NCI-H2107 treated with DMSO at 0.1 percent for 48 hours (cell line): ENCODE measurements at regions not wholly inside any gene's neighbourhood (a gene's known extent, or its start where the extent isn't known, plus 50 kb on each side); places are given as distances from the start of the nearest gene placed in this dataset.

ENCODE experiments used
- DNase-seq: peaks from one replicate; lab custom pipeline; 2025; ENCODE audit not compliant: unreplicated experiment; lab: John Stamatoyannopoulos, UW

GRCh38 chr6:139648430-139649000, 274.1 kb upstream of the CITED2 start:
- no peak for DNase-seq

GRCh38 chr6:139647841-139648240, 273.4 kb upstream of the CITED2 start:
- DNase-seq, result no peak

DNA sequence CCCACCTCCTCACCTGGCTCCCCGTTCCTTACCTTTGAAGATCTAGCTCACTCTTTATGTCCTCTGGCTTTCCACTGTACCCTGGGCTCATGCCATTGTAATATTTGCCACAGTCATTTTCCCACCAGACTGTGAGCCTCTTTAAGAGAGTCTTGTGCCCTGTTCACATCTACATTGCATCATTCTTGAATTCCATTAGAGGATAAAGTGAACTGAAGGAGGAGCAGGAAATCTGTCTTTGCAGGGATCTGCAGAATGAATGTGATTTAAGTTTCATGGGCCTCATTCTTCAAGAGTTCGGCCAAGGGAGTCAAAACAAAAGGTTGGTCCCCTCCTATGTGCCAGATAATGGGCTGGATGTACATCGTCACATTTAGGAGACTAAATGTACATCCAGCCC, 272.6 kb upstream of the CITED2 start:
- DNase-seq, result no peak

DNA sequence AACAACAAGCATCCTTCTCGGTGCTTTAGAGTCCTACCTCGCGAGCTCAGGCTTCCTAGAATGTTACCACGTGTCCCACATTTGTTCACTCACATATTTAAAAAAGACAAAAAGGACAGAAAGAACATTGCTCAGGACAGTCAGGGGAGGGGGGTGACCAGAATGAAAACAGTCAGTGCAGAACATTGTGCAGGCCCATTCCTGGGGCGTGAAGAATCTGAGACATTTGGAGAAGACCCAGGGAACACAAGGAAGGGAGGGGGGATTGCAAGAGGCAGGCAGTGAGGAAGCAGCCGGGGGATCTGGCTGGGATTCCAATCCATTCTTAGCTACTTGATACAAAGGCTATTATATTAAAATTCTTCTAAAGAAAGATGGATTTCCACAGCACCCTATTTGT, 270.4 kb upstream of the CITED2 start:
- no peak for DNase-seq

DNA sequence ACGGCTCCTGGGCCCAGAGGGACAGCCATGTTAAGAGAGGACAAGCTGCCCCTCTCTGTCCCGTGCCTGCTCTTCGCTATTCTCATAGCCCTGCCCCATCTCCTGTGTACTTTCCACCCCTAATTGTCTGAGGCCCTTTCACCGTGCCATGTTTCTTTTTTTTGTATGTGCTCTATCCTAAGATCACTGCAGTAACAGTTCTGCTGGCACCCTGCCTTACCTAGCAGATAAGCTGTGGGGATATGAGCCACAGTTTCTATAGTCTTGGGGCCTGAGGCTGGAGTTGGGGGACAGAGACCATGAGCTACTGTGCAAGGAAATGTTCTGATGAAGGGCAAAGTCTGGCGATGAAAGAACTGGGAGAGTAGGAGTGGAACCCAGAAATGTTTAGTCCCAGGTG, 269.5 kb upstream of the CITED2 start:
- no peak for DNase-seq

- DNase-seq, result no peak
Observed at GRCh38 chr6:139642346-139642745, 267.9 kb upstream of the CITED2 start.

DNA sequence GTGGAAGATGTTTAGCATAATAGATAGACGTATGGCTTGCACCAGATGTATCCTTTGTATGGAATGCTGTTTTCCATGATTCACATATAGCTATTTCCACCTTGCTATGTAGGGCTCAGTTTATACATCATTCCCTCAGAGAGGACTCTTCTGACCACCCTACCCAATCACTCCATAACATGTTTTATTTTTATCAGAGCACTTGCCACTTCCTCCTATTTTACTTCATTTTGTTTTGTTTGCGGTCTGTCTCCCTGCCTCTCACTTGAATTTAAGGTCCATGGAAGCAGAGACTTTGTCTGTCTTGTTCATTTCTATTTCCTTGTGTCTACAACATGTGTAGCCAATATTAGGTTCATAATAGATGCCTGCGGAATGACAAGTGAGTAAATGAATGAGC, 266.9 kb upstream of the CITED2 start:
- no peak for DNase-seq

GRCh38 chr6:139640921-139641320, 266.5 kb upstream of the CITED2 start:
- no peak for DNase-seq

DNA sequence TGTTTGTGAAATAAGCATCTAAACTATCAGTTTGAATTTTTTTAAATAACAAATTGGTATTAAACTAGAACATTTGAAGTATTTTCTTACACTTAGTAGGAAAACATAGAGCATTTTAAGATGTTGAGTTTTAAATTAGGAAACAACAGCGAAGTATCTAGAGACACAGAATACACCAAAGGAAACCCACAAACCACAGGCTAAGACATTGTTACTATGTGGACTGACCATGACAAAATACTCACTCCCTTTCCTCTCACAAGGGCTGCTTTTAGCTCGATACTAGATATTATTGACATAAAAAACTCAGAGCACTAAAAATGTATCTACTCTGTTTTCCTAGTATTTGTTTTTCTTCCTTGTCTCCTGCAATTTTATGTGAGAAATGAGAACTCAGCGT, 266.0 kb upstream of the CITED2 start:
- no peak for DNase-seq

GRCh38 chr6:139639507-139639906, 265.1 kb upstream of the CITED2 start:
- no peak for DNase-seq

DNA sequence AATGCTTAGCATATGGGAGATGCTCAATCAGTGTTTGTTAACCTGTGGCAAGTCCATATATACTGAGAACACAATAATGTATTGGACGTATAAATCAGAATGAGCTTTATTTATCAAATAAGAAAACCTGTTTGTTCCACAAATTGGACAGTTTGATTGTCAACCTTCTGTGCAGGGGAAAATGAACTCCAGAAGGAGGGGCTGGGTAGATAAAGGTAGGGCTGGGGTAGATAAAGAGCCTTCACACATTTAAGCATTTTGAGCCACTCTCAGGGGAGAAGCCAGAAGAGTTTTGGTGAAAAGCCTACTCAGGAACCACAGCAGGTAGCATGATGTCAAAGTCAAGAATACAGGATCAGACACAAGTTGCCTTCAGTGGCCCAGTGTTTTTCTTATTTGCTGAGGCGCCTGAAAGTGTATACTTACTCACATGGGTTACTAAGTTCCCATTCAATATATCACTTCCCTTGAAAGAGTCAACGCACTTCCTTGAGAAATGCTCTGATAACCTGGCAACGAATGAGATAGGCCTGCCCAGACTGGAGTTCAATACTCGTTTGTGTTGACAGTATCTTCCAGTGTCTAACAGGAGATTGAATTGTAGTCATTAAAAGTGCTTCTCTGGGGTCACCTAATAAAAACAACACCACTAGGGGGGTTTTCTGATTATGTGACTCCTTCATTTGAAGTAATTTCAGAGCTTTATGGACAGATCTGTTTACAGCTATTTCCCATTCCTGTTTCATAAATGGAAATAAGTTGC, 263.9 kb upstream of the CITED2 start:
- no peak for DNase-seq

DNA sequence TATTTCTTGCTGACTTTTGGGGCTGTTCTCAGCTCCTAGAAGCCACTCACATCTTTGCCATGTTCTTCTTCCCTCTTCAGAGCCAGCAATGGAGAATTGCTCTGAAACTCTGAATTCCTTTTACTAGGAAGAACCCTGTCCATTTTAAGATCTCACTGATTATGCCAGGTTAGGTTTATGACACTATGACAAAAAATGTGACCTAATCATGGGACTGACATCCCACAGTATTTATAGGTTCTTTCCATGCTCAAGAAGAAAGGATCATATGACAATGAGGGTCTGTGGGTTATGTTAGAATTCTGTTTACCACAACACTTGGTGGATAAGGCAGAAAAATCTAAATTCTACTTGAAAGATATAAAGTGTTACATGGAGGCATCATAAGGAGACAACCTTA, 263.3 kb upstream of the CITED2 start:
- no peak for DNase-seq

DNA sequence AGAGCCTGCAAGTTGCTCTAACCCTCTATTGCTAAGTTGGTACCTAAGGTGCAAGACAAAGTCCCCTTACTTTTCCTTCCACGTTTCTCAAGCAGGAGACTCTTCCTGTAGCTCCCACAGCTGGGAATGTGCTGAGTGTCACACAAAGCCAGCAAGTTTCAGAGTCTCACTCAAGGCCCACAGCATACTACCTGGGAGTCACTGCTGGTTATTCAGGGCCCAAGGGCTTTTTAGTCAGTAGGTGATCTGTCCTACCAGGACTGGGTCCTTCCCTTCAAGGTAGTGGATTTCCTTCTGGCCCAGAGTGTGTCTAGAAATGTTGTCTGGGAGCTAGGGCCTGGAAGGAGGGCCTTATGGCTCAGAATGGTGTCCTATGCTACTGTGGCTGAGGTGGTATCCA, 261.9 kb upstream of the CITED2 start:
- DNase-seq, result no peak

DNA sequence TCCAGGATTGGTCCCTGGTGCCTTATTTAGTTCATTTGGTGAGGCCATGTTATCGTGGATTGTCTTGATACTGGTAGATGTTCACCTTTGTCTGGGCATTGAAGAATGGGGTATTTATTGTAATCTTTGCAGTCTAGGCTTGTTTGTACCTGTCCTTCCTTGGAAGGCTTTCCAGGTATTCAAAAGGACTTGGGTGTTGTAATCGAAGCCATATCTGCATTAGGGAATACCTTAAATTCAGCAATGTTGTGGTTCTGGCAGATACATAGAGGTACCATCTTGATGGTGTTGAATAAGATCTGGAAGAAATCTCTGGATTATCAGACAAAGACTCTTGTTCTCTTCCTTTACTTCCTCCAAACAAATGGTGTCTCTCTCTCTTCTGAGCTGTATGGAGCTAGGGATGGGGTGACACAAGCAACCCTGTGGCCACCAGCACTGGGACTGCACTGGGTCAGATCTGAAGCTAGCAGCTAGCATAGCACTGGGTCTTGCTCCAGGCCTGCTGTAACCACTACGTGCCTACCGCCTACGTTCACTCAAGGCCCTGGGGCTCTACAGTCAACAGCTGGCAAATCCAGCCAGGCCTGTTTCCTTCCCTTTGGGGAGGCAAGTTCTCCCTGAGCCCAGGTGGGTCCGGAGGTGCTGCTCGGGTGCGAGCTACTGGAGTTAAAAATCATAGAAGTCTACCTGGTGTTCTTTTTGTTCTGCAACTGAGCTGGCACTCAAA, 261.1 kb upstream of the CITED2 start:
- DNase-seq, result no peak

- DNase-seq, result no peak
Observed at GRCh38 chr6:139632840-139633239, 258.4 kb upstream of the CITED2 start.

GRCh38 chr6:139628270-139628669, 253.8 kb upstream of the CITED2 start:
- no peak for DNase-seq

- no peak for DNase-seq
Observed at GRCh38 chr6:139627091-139627490, 252.6 kb upstream of the CITED2 start.

DNA sequence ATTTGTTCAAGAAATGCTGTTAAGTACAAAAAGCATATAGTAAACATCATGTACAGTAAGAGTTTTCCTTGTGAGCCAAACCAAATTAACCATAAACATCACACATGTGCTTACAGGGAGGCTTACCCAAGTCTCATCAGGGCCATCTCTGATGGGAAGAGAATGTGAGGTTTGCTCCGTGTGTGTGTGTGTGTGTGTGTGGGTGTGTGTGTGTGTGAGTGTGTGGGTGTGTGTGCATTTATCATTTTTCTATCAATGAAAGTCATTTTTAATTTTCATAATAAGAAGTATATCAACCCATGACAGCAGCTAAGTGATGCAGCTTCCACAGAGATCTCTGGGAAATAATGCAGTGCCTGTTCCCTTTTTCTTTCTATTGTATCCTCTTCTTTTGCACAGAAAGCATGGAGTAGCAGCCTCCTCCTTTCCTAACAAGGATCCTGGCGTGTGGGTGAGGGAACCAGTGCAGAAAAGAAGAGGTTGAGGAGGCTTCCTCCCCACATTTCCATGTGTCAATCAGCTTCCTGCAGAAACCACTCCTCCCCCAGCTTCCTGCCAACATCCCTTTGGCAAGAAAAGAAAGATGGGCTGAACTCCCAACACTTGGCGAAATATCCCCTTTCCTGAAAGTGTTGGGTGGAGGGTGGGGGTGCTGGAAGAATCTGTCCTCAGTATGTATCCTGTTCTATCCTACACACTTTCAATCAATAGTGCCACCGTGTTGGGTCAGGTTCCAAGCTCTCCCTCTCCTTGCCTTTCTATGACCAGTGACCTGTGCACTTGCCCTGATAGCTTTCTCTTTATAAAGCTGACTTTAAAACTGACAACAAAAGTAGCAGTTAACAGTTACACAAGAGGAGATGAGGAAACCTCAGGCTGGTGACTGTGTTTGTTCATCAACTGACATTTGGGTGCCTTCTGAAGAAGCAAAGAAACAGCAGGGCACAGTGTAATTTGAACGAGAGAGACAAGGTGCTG, 251.8 kb upstream of the CITED2 start:
- no peak for DNase-seq

- no peak for DNase-seq
Observed at GRCh38 chr6:139625081-139625939, 250.9 kb upstream of the CITED2 start.

GRCh38 chr6:139623372-139623771, 248.9 kb upstream of the CITED2 start:
- no peak for DNase-seq
